ENCODE measurements at regions not wholly inside any gene's neighbourhood (a gene's known extent, or its start where the extent isn't known, plus 50 kb on each side); places are given as distances from the start of the nearest gene placed in this dataset.
A peak's percentile ranks its signal among the peaks of the same experiment; 100 is the strongest.

- no peaks in the 10 kb centered on the region for H3K9me3 Mint-ChIP-seq
- no peak overlapping the region for H3K4me3 Mint-ChIP-seq
- H3K4me1 Mint-ChIP-seq = peaks cover 31% of the 10 kb centered on the region
- DNase-seq (ENCODE audit: low spot score in 2 of 2, unreplicated experiment in 2 of 2) = no peak
- TF ChIP-seq CTCF (IDR thresholded peaks at IDR 0.05; ENCODE audit: unreplicated experiment) = no peak
- H3K27me3 Mint-ChIP-seq (ENCODE audit: low read depth) = no peaks in the 10 kb centered on the region
- H3K36me3 Mint-ChIP-seq = no peaks in the 10 kb centered on the region
- no peak overlapping the region for H3K27ac Mint-ChIP-seq
Measured at GRCh38 chr12:67539946-67540345, 108.6 kb upstream of the DYRK2 start.

GRCh38 chr12:67540920-67541624, 107.5 kb upstream of the DYRK2 start:
- no peak overlapping the region for H3K4me3 Mint-ChIP-seq
- no peak for TF ChIP-seq CTCF (IDR thresholded peaks at IDR 0.05; ENCODE audit: unreplicated experiment)
- H3K4me1 Mint-ChIP-seq = peaks cover 26% of the 10 kb centered on the region
- H3K27me3 Mint-ChIP-seq (ENCODE audit: low read depth) = no peaks in the 10 kb centered on the region
- H3K27ac Mint-ChIP-seq = peak overlapping the region; percentile 60
- DNase-seq (ENCODE audit: low spot score in 2 of 2, unreplicated experiment in 2 of 2) = no peak
- H3K36me3 Mint-ChIP-seq = no peaks in the 10 kb centered on the region
- H3K9me3 Mint-ChIP-seq = no peaks in the 10 kb centered on the region

GRCh38 chr12:67541625-67541991, 106.9 kb upstream of the DYRK2 start:
- TF ChIP-seq CTCF (IDR thresholded peaks at IDR 0.05; ENCODE audit: unreplicated experiment) = no peak
- Mint-ChIP-seq H3K36me3 (no peaks in the 10 kb centered on the region), H3K4me3 (no peak overlapping the region), H3K9me3 (no peaks in the 10 kb centered on the region), H3K4me1 (peaks cover 26% of the 10 kb centered on the region), H3K27me3 (ENCODE audit: low read depth) (no peaks in the 10 kb centered on the region), H3K27ac (peak overlapping the region; percentile 60)
- peak; percentile 53 to 61 for DNase-seq (ENCODE audit: low spot score in 2 of 2, unreplicated experiment in 2 of 2)

GRCh38 chr12:67543021-67543770, 105.3 kb upstream of the DYRK2 start:
- no peak overlapping the region for H3K27ac Mint-ChIP-seq
- TF ChIP-seq CTCF (IDR thresholded peaks at IDR 0.05; ENCODE audit: unreplicated experiment) = no peak
- no peak for DNase-seq (ENCODE audit: low spot score in 2 of 2, unreplicated experiment in 2 of 2)
- no peaks in the 10 kb centered on the region for H3K9me3 Mint-ChIP-seq
- no peaks in the 10 kb centered on the region for H3K27me3 Mint-ChIP-seq (ENCODE audit: low read depth)
- H3K4me1 Mint-ChIP-seq = peaks cover 26% of the 10 kb centered on the region
- H3K36me3 Mint-ChIP-seq = no peaks in the 10 kb centered on the region
- no peak overlapping the region for H3K4me3 Mint-ChIP-seq

GRCh38 chr12:67545298-67545697, 103.2 kb upstream of the DYRK2 start:
- Mint-ChIP-seq H3K4me3 (no peak overlapping the region), H3K36me3 (no peaks in the 10 kb centered on the region), H3K27ac (no peak overlapping the region), H3K9me3 (no peaks in the 10 kb centered on the region), H3K27me3 (ENCODE audit: low read depth) (no peaks in the 10 kb centered on the region), H3K4me1 (peaks cover 21% of the 10 kb centered on the region)
- no peak for TF ChIP-seq CTCF (IDR thresholded peaks at IDR 0.05; ENCODE audit: unreplicated experiment)
- DNase-seq (ENCODE audit: low spot score in 2 of 2, unreplicated experiment in 2 of 2) = no peak

Measured in mesothelial cell of epicardium (in vitro differentiated cells).